ENCODE measurements at regions not wholly inside any gene's neighbourhood (a gene's known extent, or its start where the extent isn't known, plus 50 kb on each side); places are given as distances from the start of the nearest gene placed in this dataset.

- no peak for DNase-seq
- WGBS (ENCODE audit: insufficient coverage, low lambda C conversion rate): 93% methylated on average over 3 of the region's 7 CpGs
- Histone ChIP-seq H3K4me3 (ENCODE audit: low read length) (no peak overlapping the region), H3K36me3 (ENCODE audit: control insufficient read depth, insufficient read depth, low read length) (no peaks in the 10 kb centered on the region), H3K27ac (ENCODE audit: low read length) (no peak overlapping the region), H3K9me3 (ENCODE audit: control insufficient read depth, low read depth, low read length) (no peaks in the 10 kb centered on the region), H3K27me3 (ENCODE audit: control insufficient read depth, insufficient read depth, low read length) (no peaks in the 10 kb centered on the region), H3K4me1 (ENCODE audit: control insufficient read depth, insufficient read depth, low read length) (peaks cover 2% of the 10 kb centered on the region)
Observed at GRCh38 chr3:64905906-64906410, 218.2 kb upstream of the ADAMTS9 start.

GRCh38 chr3:64903006-64903405, 215.2 kb upstream of the ADAMTS9 start:
- WGBS (ENCODE audit: insufficient coverage, low lambda C conversion rate): 80% methylated on average over 1 of the region's 1 CpG
- H3K4me1 ChIP-seq (ENCODE audit: control insufficient read depth, insufficient read depth, low read length): no peaks in the 10 kb centered on the region
- H3K9me3 ChIP-seq (ENCODE audit: control insufficient read depth, low read depth, low read length): no peaks in the 10 kb centered on the region
- no peaks in the 10 kb centered on the region for H3K36me3 ChIP-seq (ENCODE audit: control insufficient read depth, insufficient read depth, low read length)
- H3K27me3 ChIP-seq (ENCODE audit: control insufficient read depth, insufficient read depth, low read length): no peaks in the 10 kb centered on the region
- no peak overlapping the region for H3K27ac ChIP-seq (ENCODE audit: low read length)
- no peak overlapping the region for H3K4me3 ChIP-seq (ENCODE audit: low read length)
- no peak for DNase-seq

- Histone ChIP-seq H3K4me1 (ENCODE audit: control insufficient read depth, insufficient read depth, low read length) (no peaks in the 10 kb centered on the region), H3K36me3 (ENCODE audit: control insufficient read depth, insufficient read depth, low read length) (no peaks in the 10 kb centered on the region), H3K27me3 (ENCODE audit: control insufficient read depth, insufficient read depth, low read length) (no peaks in the 10 kb centered on the region), H3K4me3 (ENCODE audit: low read length) (no peak overlapping the region), H3K27ac (ENCODE audit: low read length) (no peak overlapping the region), H3K9me3 (ENCODE audit: control insufficient read depth, low read depth, low read length) (no peaks in the 10 kb centered on the region)
- DNase-seq: no peak
- WGBS (ENCODE audit: insufficient coverage, low lambda C conversion rate): 40% methylated on average over 1 of the region's 3 CpGs
Observed at GRCh38 chr3:64901986-64902516, 214.3 kb upstream of the ADAMTS9 start.

- Histone ChIP-seq H3K4me3 (ENCODE audit: low read length) (no peak overlapping the region), H3K36me3 (ENCODE audit: control insufficient read depth, insufficient read depth, low read length) (no peaks in the 10 kb centered on the region), H3K27me3 (ENCODE audit: control insufficient read depth, insufficient read depth, low read length) (no peaks in the 10 kb centered on the region), H3K9me3 (ENCODE audit: control insufficient read depth, low read depth, low read length) (no peaks in the 10 kb centered on the region), H3K4me1 (ENCODE audit: control insufficient read depth, insufficient read depth, low read length) (no peaks in the 10 kb centered on the region), H3K27ac (ENCODE audit: low read length) (no peak overlapping the region)
- WGBS (ENCODE audit: insufficient coverage, low lambda C conversion rate): no CpG with 5 or more reads among the region's 1 CpG
- no peak for DNase-seq
Observed at GRCh38 chr3:64901522-64901885, 213.7 kb upstream of the ADAMTS9 start.

GRCh38 chr3:64900617-64901521, 213.1 kb upstream of the ADAMTS9 start:
- Histone ChIP-seq H3K36me3 (ENCODE audit: control insufficient read depth, insufficient read depth, low read length) (no peaks in the 10 kb centered on the region), H3K4me1 (ENCODE audit: control insufficient read depth, insufficient read depth, low read length) (no peaks in the 10 kb centered on the region), H3K27me3 (ENCODE audit: control insufficient read depth, insufficient read depth, low read length) (no peaks in the 10 kb centered on the region), H3K4me3 (ENCODE audit: low read length) (no peak overlapping the region), H3K27ac (ENCODE audit: low read length) (no peak overlapping the region), H3K9me3 (ENCODE audit: control insufficient read depth, low read depth, low read length) (no peaks in the 10 kb centered on the region)
- WGBS (ENCODE audit: insufficient coverage, low lambda C conversion rate): 100% methylated on average over 1 of the region's 5 CpGs
- no peak for DNase-seq

GRCh38 chr3:64900156-64900555, 212.4 kb upstream of the ADAMTS9 start:
- DNase-seq: no peak
- WGBS (ENCODE audit: insufficient coverage, low lambda C conversion rate): no CpG with 5 or more reads among the region's 3 CpGs
- no peaks in the 10 kb centered on the region for H3K27me3 ChIP-seq (ENCODE audit: control insufficient read depth, insufficient read depth, low read length)
- no peaks in the 10 kb centered on the region for H3K9me3 ChIP-seq (ENCODE audit: control insufficient read depth, low read depth, low read length)
- no peaks in the 10 kb centered on the region for H3K36me3 ChIP-seq (ENCODE audit: control insufficient read depth, insufficient read depth, low read length)
- H3K27ac ChIP-seq (ENCODE audit: low read length): no peak overlapping the region
- H3K4me1 ChIP-seq (ENCODE audit: control insufficient read depth, insufficient read depth, low read length): no peaks in the 10 kb centered on the region
- H3K4me3 ChIP-seq (ENCODE audit: low read length): no peak overlapping the region

GRCh38 chr3:64898941-64899340, 211.1 kb upstream of the ADAMTS9 start:
- Histone ChIP-seq H3K4me3 (ENCODE audit: low read length) (no peak overlapping the region), H3K36me3 (ENCODE audit: control insufficient read depth, insufficient read depth, low read length) (no peaks in the 10 kb centered on the region), H3K4me1 (ENCODE audit: control insufficient read depth, insufficient read depth, low read length) (no peaks in the 10 kb centered on the region), H3K27me3 (ENCODE audit: control insufficient read depth, insufficient read depth, low read length) (no peaks in the 10 kb centered on the region), H3K27ac (ENCODE audit: low read length) (no peak overlapping the region), H3K9me3 (ENCODE audit: control insufficient read depth, low read depth, low read length) (no peaks in the 10 kb centered on the region)
- DNase-seq: no peak
- 100% methylated on average over 1 of the region's 1 CpG for WGBS (ENCODE audit: insufficient coverage, low lambda C conversion rate)

- no peak overlapping the region for H3K27ac ChIP-seq (ENCODE audit: low read length)
- no peak for DNase-seq
Observed at GRCh38 chr3:64895991-64896895, 208.4 kb upstream of the ADAMTS9 start.

GRCh38 chr3:64895106-64895990, 207.5 kb upstream of the ADAMTS9 start:
- Histone ChIP-seq H3K36me3 (ENCODE audit: control insufficient read depth, insufficient read depth, low read length) (no peaks in the 10 kb centered on the region), H3K4me3 (ENCODE audit: low read length) (no peak overlapping the region), H3K4me1 (ENCODE audit: control insufficient read depth, insufficient read depth, low read length) (peaks cover under 1% of the 10 kb centered on the region), H3K27me3 (ENCODE audit: control insufficient read depth, insufficient read depth, low read length) (no peaks in the 10 kb centered on the region), H3K27ac (ENCODE audit: low read length) (no peak overlapping the region), H3K9me3 (ENCODE audit: control insufficient read depth, low read depth, low read length) (no peaks in the 10 kb centered on the region)
- WGBS (ENCODE audit: insufficient coverage, low lambda C conversion rate): no CpG with 5 or more reads among the region's 6 CpGs
- no peak for DNase-seq

More at GRCh38 chr3:64895991-64896895, 208.4 kb upstream of the ADAMTS9 start:
- Histone ChIP-seq H3K9me3 (ENCODE audit: control insufficient read depth, low read depth, low read length) (no peaks in the 10 kb centered on the region), H3K36me3 (ENCODE audit: control insufficient read depth, insufficient read depth, low read length) (no peaks in the 10 kb centered on the region), H3K27me3 (ENCODE audit: control insufficient read depth, insufficient read depth, low read length) (no peaks in the 10 kb centered on the region), H3K4me3 (ENCODE audit: low read length) (no peak overlapping the region), H3K4me1 (ENCODE audit: control insufficient read depth, insufficient read depth, low read length) (no peaks in the 10 kb centered on the region)
